ENCODE measurements at regions not wholly inside any gene's neighbourhood (a gene's known extent, or its start where the extent isn't known, plus 50 kb on each side); places are given as distances from the start of the nearest gene placed in this dataset.

- Mint-ChIP-seq H3K4me1 (ENCODE audit: low read depth) (no peaks in the 10 kb centered on the region), H3K9me3 (peaks cover 61% of the 10 kb centered on the region), H3K27me3 (ENCODE audit: insufficient read depth) (peaks cover 4% of the 10 kb centered on the region), H3K4me3 (no peak overlapping the region), H3K27ac (no peak overlapping the region), H3K36me3 (ENCODE audit: low read depth) (no peaks in the 10 kb centered on the region)
- DNase-seq, result no peak
- no peak for TF ChIP-seq CTCF (IDR thresholded peaks at IDR 0.05)
Measured at GRCh38 chr5:3394891-3395599, 200.6 kb upstream of the IRX1 start.

- Mint-ChIP-seq H3K9me3 (peaks cover 60% of the 10 kb centered on the region), H3K27ac (no peak overlapping the region), H3K27me3 (ENCODE audit: insufficient read depth) (peaks cover 4% of the 10 kb centered on the region), H3K36me3 (ENCODE audit: low read depth) (no peaks in the 10 kb centered on the region), H3K4me3 (no peak overlapping the region), H3K4me1 (ENCODE audit: low read depth) (no peaks in the 10 kb centered on the region)
- no peak for DNase-seq
- TF ChIP-seq CTCF (IDR thresholded peaks at IDR 0.05), result no peak
Measured at GRCh38 chr5:3393920-3394597, 201.6 kb upstream of the IRX1 start.

- no peak for TF ChIP-seq CTCF (IDR thresholded peaks at IDR 0.05)
- no peaks in the 10 kb centered on the region for H3K36me3 Mint-ChIP-seq (ENCODE audit: low read depth)
- no peaks in the 10 kb centered on the region for H3K4me1 Mint-ChIP-seq (ENCODE audit: low read depth)
- H3K27me3 Mint-ChIP-seq (ENCODE audit: insufficient read depth), result peaks cover 4% of the 10 kb centered on the region
- H3K9me3 Mint-ChIP-seq, result peaks cover 57% of the 10 kb centered on the region
- no peak overlapping the region for H3K4me3 Mint-ChIP-seq
- no peak overlapping the region for H3K27ac Mint-ChIP-seq
- DNase-seq, result no peak
Measured at GRCh38 chr5:3393122-3393919, 202.3 kb upstream of the IRX1 start.

- Mint-ChIP-seq H3K27me3 (ENCODE audit: insufficient read depth) (peaks cover 4% of the 10 kb centered on the region), H3K4me1 (ENCODE audit: low read depth) (no peaks in the 10 kb centered on the region), H3K36me3 (ENCODE audit: low read depth) (no peaks in the 10 kb centered on the region), H3K9me3 (peaks cover 56% of the 10 kb centered on the region), H3K4me3 (no peak overlapping the region), H3K27ac (no peak overlapping the region)
- no peak for TF ChIP-seq CTCF (IDR thresholded peaks at IDR 0.05)
- DNase-seq, result no peak
Measured at GRCh38 chr5:3392306-3392939, 203.2 kb upstream of the IRX1 start.

- Mint-ChIP-seq H3K27ac (no peak overlapping the region), H3K4me1 (ENCODE audit: low read depth) (no peaks in the 10 kb centered on the region), H3K9me3 (peaks cover 55% of the 10 kb centered on the region), H3K36me3 (ENCODE audit: low read depth) (no peaks in the 10 kb centered on the region), H3K4me3 (no peak overlapping the region), H3K27me3 (ENCODE audit: insufficient read depth) (peaks cover 4% of the 10 kb centered on the region)
- no peak for DNase-seq
- no peak for TF ChIP-seq CTCF (IDR thresholded peaks at IDR 0.05)
Measured at GRCh38 chr5:3391210-3391609, 204.4 kb upstream of the IRX1 start.

All from HFFc6 (cell line).